Renal cortex interstitium (tissue), 11 donors: ENCODE measurements at regions not wholly inside any gene's neighbourhood (a gene's known extent, or its start where the extent isn't known, plus 50 kb on each side); places are given as distances from the start of the nearest gene placed in this dataset.
"Not testable (repeated sequence)": the region's sequence is repeated elsewhere in the genome, so short reads cannot be mapped to it uniquely, and the experiment has no call there.

Experiments
- DNase-seq, 11 donors: peaks; one replicate each; pipeline ENCODE4 v3.0.0-alpha.2; 2013; ENCODE audit warnings: low read depth in 9 of 11, low spot score in 4 of 11; ENCODE audit errors: extremely low read depth in 1 of 11

DNA sequence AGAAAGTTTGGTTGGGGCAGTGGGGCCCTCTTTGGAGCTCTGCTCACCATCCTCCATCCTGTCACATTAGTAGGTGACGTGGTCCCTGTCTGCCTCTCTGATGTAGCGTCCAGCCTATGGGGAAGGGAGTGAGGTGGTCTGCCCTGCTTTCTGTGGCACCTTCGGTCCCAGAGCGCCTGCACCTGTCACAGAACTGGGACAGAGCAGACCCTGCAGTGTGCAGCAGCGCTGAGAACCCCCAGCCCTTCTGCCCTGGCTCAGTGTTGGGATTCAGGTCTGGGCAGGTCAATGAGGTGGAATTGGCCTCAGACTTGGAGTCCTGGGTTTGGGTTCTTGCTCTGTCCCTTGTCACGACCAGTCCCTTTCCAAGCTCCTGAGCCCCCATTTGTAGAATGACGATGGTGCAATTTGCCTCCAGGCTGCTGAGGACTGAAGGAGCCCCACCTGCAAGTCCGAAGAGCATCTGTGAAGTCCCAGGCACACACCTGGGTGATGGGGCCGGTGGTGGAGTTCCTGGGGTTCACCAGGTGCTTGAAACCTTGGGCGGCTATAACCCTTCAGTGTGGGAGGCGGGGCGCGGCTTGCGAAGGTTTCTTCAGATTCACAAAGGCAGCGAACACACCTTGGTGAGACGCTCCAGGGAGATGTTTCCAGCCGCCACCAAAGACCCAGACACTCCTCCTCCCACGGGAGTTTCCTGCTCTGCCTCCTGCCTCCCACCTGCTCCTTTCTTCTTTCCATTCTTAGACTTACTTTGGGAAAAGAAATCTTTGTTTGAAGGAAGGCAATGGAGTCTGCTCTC, 265.4 kb upstream of the HDAC4 start:
- no peak for DNase-seq

GRCh38 chr2:239664216-239664810, 263.5 kb upstream of the HDAC4 start:
- DNase-seq, result no peak

- DNase-seq, result no peak
Measured at GRCh38 chr2:239663364-239663924, 262.6 kb upstream of the HDAC4 start.

GRCh38 chr2:239662413-239663120, 261.7 kb upstream of the HDAC4 start:
- peak in 1 of 11 donors; percentile 15 for DNase-seq

DNA sequence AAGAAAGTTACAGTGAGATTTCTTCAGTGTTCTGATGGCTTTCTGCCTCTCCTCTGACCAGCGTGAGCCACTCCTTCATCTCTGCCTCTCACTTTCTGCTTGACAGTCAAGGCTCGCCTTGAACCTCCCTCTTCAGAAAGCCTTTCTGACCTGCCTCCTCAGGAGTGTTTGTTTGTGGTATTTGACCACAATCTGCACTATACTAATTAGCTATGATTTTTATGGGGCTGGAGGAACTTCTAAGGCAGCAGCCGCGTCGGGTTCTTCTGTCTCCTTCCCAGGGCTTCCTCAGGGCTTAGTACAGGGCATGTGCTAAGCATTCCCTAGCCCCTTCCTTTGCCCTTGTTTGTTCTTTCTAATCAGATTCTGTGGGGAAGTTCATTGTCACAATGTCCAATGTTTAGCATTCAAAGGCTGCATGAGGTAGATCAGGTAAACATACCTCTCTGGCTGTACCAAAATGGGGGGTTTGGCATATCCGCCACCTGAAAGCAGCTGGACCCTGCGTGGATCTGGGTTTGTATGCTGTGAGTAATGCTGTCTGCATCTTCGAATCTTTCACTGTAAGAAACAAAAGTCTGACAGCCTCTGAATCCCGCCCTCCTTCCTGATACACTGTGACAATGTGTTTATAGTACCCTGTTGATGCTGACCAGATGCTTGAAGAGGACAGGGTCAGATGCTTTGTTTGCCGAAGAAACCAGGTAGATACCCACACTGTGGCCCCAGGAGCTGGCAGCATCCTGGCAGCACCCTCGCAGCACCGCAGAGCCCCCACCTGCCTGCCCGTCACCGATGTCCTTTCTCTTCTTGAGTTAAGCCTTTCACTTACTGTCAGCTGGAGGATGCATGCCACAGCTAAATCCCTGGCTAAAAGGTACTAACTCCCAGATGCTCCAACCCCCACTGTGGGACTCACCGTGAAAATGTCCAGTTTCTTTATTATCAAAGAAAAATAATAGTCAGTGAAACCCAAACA, 260.8 kb upstream of the HDAC4 start:
- DNase-seq, result no peak

GRCh38 chr2:239660390-239661230, 259.8 kb upstream of the HDAC4 start:
- DNase-seq, result no peak

- DNase-seq, result no peak
Measured at GRCh38 chr2:239657992-239658391, 257.2 kb upstream of the HDAC4 start.

- no peak for DNase-seq
Measured at GRCh38 chr2:239657236-239657635, 256.4 kb upstream of the HDAC4 start.

DNA sequence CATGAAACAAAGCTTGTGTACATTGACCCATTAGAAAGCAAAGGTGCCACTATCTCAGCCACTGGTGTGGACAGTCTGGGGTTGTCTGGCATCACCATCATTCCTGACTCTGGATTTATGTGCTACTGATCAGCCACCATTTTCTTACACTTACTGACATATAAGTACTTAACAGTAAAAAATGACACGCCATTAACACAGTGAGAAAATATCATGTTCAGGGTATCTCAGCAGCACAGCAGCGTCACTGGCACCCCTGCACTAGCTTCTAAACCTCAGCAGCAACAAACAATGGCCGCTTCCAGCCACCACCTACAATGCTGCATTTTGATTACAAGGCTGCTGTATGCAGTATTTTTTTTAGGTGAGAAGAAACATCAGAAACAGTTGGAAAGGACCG, 253.4 kb upstream of the HDAC4 start:
- no peak for DNase-seq

- no peak for DNase-seq
Measured at GRCh38 chr2:239651859-239652258, 251.0 kb upstream of the HDAC4 start.

DNA sequence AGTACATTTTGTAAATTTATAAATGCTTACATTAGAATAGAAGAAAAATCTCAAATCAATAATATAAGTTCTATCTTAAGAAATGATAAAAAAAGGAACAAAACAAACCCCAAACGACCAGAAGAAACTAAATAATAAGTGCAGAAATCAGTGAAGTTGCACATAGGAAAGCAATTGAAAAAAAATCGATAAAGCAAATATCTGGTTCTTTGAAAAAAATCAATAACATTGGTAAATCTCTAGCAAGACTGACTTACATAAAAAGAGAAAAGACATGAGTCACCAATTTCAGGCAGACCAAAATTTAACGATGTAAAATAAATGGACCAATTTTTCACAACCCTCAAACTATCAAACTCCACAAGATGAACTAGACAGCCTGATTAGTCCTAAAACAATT, 249.9 kb upstream of the HDAC4 start:
- no peak for DNase-seq

- DNase-seq, result no peak
Measured at GRCh38 chr2:239649309-239649708, 248.5 kb upstream of the HDAC4 start.

- DNase-seq, result no peak
Measured at GRCh38 chr2:239648607-239649006, 247.8 kb upstream of the HDAC4 start.

GRCh38 chr2:239647052-239647819, 246.4 kb upstream of the HDAC4 start:
- no peak for DNase-seq

GRCh38 chr2:239646184-239646583, 245.4 kb upstream of the HDAC4 start:
- DNase-seq, result no peak

DNA sequence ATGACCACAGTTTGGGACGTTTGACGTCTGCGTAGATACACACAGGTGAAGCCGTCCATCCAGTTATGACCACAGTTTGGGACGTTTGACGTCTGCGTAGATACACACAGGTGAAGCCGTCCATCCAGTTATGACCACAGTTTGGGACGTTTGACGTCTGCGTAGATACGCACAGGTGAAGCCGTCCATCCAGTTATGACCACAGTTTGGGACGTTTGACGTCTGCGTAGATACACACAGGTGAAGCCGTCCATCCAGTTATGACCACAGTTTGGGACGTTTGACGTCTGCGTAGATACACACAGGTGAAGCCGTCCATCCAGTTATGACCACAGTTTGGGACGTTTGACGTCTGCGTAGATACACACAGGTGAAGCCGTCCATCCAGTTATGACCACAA, 243.8 kb upstream of the HDAC4 start:
- not testable (repeated sequence) for DNase-seq

GRCh38 chr2:239644011-239644410, 243.2 kb upstream of the HDAC4 start:
- DNase-seq, result peak in 3 of 11 donors; percentile 11 to 17 (median 12)
